Mammary epithelial cell (primary cell): ENCODE measurements at regions not wholly inside any gene's neighbourhood (a gene's known extent, or its start where the extent isn't known, plus 50 kb on each side); places are given as distances from the start of the nearest gene placed in this dataset.

Experiments used
- EZH2 ChIP-seq: IDR thresholded peaks from 2 replicates; pipeline ENCODE4 v1.6.1; 2012; ENCODE audit warnings: low read length, inconsistent platforms, borderline replicate concordance
- TF ChIP-seq, protein P1 (sequence below), 2 donors: IDR thresholded peaks in 1 of 2; conservative IDR thresholded peaks in 1 of 2; 2 replicates each; pipeline ENCODE4 v1.5.1; 2011 to 2012; ENCODE audit warnings: inconsistent platforms in 2 of 2, low read length in 2 of 2, mild to moderate bottlenecking in 2 of 2, control low read depth in 1 of 2, low read depth in 1 of 2; ENCODE audit not compliant: insufficient read depth in 1 of 2; ENCODE audit errors: extremely low read depth in 1 of 2

- TF ChIP-seq, protein P1, sequence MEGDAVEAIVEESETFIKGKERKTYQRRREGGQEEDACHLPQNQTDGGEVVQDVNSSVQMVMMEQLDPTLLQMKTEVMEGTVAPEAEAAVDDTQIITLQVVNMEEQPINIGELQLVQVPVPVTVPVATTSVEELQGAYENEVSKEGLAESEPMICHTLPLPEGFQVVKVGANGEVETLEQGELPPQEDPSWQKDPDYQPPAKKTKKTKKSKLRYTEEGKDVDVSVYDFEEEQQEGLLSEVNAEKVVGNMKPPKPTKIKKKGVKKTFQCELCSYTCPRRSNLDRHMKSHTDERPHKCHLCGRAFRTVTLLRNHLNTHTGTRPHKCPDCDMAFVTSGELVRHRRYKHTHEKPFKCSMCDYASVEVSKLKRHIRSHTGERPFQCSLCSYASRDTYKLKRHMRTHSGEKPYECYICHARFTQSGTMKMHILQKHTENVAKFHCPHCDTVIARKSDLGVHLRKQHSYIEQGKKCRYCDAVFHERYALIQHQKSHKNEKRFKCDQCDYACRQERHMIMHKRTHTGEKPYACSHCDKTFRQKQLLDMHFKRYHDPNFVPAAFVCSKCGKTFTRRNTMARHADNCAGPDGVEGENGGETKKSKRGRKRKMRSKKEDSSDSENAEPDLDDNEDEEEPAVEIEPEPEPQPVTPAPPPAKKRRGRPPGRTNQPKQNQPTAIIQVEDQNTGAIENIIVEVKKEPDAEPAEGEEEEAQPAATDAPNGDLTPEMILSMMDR (conservative IDR thresholded peaks at IDR 0.05 in 1 of 2, IDR thresholded peaks at IDR 0.05 in 1 of 2; ENCODE audit: extremely low read depth in 1 of 2, insufficient read depth in 1 of 2, low read depth in 1 of 2, low read length in 2 of 2), result no peak
- TF ChIP-seq EZH2, result no peak
Observed at GRCh38 chr14:106633721-106634120, 1107.3 kb downstream of the TMEM121 start.
